SK-N-SH treated with all-trans-retinoic acid at 6 μM for 48 hours (cell line): ENCODE measurements at regions not wholly inside any gene's neighbourhood (a gene's known extent, or its start where the extent isn't known, plus 50 kb on each side); places are given as distances from the start of the nearest gene placed in this dataset.

Experiments used
- ATAC-seq: fragments of 200-7000 bp; cut with Tn5 transposase; 3 replicates; pipeline ENCODE4 v1.9.1; 2020; ENCODE audit warnings: mild to moderate bottlenecking, moderate library complexity
- ARNTL ChIP-seq: fragments of 450-650 bp; formaldehyde crosslinking; IDR thresholded peaks from 2 replicates; pipeline ENCODE4 v1.5.0; 2020; ENCODE audit warnings: low read depth, mild to moderate bottlenecking, moderate library complexity, borderline replicate concordance
- BACH2 ChIP-seq: fragments of 250-450 bp; sonication (Bioruptor Pico); IDR thresholded peaks from 2 replicates; pipeline ENCODE4 v1.9.0; 2021; ENCODE audit warnings: mild to moderate bottlenecking, borderline replicate concordance
- CREB5 ChIP-seq: fragments of 250-450 bp; sonication (Bioruptor Pico); IDR thresholded peaks from 2 replicates; pipeline ENCODE4 v1.5.1; 2020; ENCODE audit warnings: low read depth, mild to moderate bottlenecking, moderate library complexity
- ESRRG ChIP-seq: fragments of 250-450 bp; sonication (Bioruptor Pico); IDR thresholded peaks from 2 replicates; pipeline ENCODE4 v1.6.1; 2021; ENCODE audit warnings: mild to moderate bottlenecking
- GLIS3 ChIP-seq: fragments of 250-450 bp; sonication (Bioruptor Pico); IDR thresholded peaks from 2 replicates; pipeline ENCODE4 v1.5.0; 2020; ENCODE audit warnings: mild to moderate bottlenecking, moderate library complexity
- ISL1 ChIP-seq: fragments of 250-450 bp; sonication (Bioruptor Pico); IDR thresholded peaks from 2 replicates; pipeline ENCODE4 v2.1.2; 2022; ENCODE audit warnings: mild to moderate bottlenecking, moderate library complexity
- OSR1 ChIP-seq: fragments of 250-450 bp; sonication (Bioruptor Pico); IDR thresholded peaks from 2 replicates; pipeline ENCODE4 v1.8.0; 2022; ENCODE audit warnings: moderate library complexity, mild to moderate bottlenecking, inconsistent platforms
- POU6F1 ChIP-seq: fragments of 250-450 bp; sonication (Bioruptor Pico); IDR thresholded peaks from 2 replicates; pipeline ENCODE4 v1.8.0; 2021; ENCODE audit warnings: low read depth, mild to moderate bottlenecking, moderate library complexity, borderline replicate concordance
- PPARA ChIP-seq: fragments of 250-450 bp; sonication (Bioruptor Pico); IDR thresholded peaks from 2 replicates; pipeline ENCODE4 v1.5.0; 2020; ENCODE audit warnings: mild to moderate bottlenecking, borderline replicate concordance
- SNAI2 ChIP-seq: fragments of 250-450 bp; sonication (Bioruptor Pico); IDR thresholded peaks from 2 replicates; pipeline ENCODE4 v1.5.0; 2020; ENCODE audit warnings: mild to moderate bottlenecking, moderate library complexity
- TCF4 ChIP-seq: fragments of 250-450 bp; sonication (Bioruptor Pico); IDR thresholded peaks from 2 replicates; pipeline ENCODE4 v1.8.0; 2021; ENCODE audit warnings: mild to moderate bottlenecking, moderate library complexity, borderline replicate concordance
- TOX ChIP-seq: fragments of 250-450 bp; sonication (Bioruptor Pico); IDR thresholded peaks from 2 replicates; pipeline ENCODE4 v1.8.0; 2021; ENCODE audit warnings: mild to moderate bottlenecking, moderate library complexity, borderline replicate concordance
- TSHZ2 ChIP-seq: fragments of 250-450 bp; sonication (Bioruptor Pico); IDR thresholded peaks from 2 replicates; pipeline ENCODE4 v1.5.0; 2020; ENCODE audit warnings: mild to moderate bottlenecking, moderate library complexity
- ZC3H10 ChIP-seq: fragments of 250-450 bp; sonication (Bioruptor Pico); IDR thresholded peaks from 2 replicates; pipeline ENCODE4 v1.5.1; 2021; ENCODE audit warnings: mild to moderate bottlenecking, moderate library complexity
- ZFP30 ChIP-seq: fragments of 450-650 bp; formaldehyde crosslinking; IDR thresholded peaks from 2 replicates; pipeline ENCODE4 v1.5.0; 2022; ENCODE audit warnings: mild to moderate bottlenecking, moderate library complexity
- ZNF565 ChIP-seq: fragments of 450-650 bp; formaldehyde crosslinking; conservative IDR thresholded peaks from 2 replicates; pipeline ENCODE4 v1.5.0; 2020; ENCODE audit warnings: low read depth, mild to moderate bottlenecking, moderate library complexity
- ZNF70 ChIP-seq: fragments of 450-650 bp; formaldehyde crosslinking; IDR thresholded peaks from 2 replicates; pipeline ENCODE4 v1.5.0; 2020; ENCODE audit warnings: mild to moderate bottlenecking, moderate library complexity
- TF ChIP-seq, protein P1 (sequence below): fragments of 250-450 bp; sonication (Bioruptor Pico); IDR thresholded peaks from 2 replicates; pipeline ENCODE4 v1.5.1; 2021; ENCODE audit warnings: mild to moderate bottlenecking, moderate library complexity

GRCh38 chr7:9625953-9626352 lies 1192.5 kb downstream of the NXPH1 start (continued):
- TF ChIP-seq CREB5 (CRISPR knock-in tag) (no peak), POU6F1 (no peak), ZFP30 (no peak), ARNTL (no peak), SNAI2 (CRISPR knock-in tag) (no peak)

DNA sequence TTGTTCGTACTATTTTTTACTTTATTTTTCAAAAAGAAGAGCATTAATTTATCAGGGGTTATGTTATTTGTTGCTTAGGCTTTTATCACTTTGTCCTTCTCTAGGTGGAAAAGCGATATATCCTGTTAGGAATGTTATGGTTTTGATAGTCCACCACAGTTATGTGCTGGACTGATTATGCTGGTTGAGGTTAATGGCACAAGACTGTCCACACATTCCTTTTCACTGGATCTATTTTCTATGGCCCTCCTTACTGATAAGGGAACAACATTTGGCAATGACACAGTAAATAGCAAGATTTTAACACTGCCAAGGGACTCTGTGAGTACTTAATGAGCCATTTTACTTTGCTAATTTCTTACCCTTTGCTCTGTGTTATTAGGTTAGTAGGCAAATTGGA lies 1212.3 kb downstream of the NXPH1 start:
- TF ChIP-seq POU6F1 (no peak), ZC3H10 (CRISPR knock-in tag) (no peak), PPARA (CRISPR knock-in tag) (no peak), ESRRG (CRISPR knock-in tag) (no peak), CREB5 (CRISPR knock-in tag) (no peak), ZNF70 (CRISPR knock-in tag) (no peak), ISL1 (CRISPR knock-in tag) (no peak)
- ATAC-seq, result no peak

DNA sequence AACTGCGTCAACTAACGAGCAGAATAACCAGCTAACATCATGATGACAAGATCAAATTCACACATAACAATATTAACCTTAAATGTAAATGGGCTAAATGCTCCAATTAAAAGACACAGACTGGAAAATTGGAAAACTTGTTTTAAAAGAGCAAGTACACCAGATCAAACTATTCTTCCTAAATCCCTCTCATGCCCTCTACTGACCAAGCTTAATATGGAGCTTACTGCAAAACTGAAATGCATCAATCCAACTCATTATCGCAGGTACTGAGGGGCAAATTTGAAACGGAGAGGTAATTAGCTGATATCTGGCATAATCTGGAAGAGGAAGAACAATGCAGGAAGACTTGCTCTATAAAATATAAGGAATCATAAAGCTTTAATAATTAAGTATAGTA lies 1223.8 kb downstream of the NXPH1 start:
- no peak for ATAC-seq

GRCh38 chr7:9671979-9672917 lies 1238.8 kb downstream of the NXPH1 start:
- ATAC-seq, result no peak
- TF ChIP-seq ISL1 (CRISPR knock-in tag), result peak; percentile 93
- TF ChIP-seq ESRRG (CRISPR knock-in tag), result peak; percentile 62; the same call in 1 of the 2 replicates
- no peak for TF ChIP-seq ZFP30
- no peak for TF ChIP-seq ZNF565 (CRISPR knock-in tag)
- TF ChIP-seq BACH2, result no peak
- TF ChIP-seq SNAI2 (CRISPR knock-in tag), result no peak
- peak; percentile 51; the same call in 1 of the 2 replicates for TF ChIP-seq CREB5 (CRISPR knock-in tag)
- TF ChIP-seq TOX (CRISPR knock-in tag), result no peak
- peak; percentile 76 for TF ChIP-seq TCF4 (CRISPR knock-in tag)
- TF ChIP-seq, protein P1, sequence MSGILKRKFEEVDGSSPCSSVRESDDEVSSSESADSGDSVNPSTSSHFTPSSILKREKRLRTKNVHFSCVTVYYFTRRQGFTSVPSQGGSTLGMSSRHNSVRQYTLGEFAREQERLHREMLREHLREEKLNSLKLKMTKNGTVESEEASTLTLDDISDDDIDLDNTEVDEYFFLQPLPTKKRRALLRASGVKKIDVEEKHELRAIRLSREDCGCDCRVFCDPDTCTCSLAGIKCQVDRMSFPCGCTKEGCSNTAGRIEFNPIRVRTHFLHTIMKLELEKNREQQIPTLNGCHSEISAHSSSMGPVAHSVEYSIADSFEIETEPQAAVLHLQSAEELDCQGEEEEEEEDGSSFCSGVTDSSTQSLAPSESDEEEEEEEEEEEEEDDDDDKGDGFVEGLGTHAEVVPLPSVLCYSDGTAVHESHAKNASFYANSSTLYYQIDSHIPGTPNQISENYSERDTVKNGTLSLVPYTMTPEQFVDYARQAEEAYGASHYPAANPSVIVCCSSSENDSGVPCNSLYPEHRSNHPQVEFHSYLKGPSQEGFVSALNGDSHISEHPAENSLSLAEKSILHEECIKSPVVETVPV, result peak; percentile 49; the same call in 1 of the 2 replicates
- TF ChIP-seq OSR1, result no peak
- no peak for TF ChIP-seq GLIS3 (CRISPR knock-in tag)
- TF ChIP-seq TSHZ2, result peak; percentile 83; the same call in 1 of the 2 replicates

More for the DNA sequence above, 1223.8 kb downstream of the NXPH1 start:
- TF ChIP-seq, protein P1, result no peak
- TF ChIP-seq, all 23 proteins: peak for 0
